ENCODE measurements at regions not wholly inside any gene's neighbourhood (a gene's known extent, or its start where the extent isn't known, plus 50 kb on each side); places are given as distances from the start of the nearest gene placed in this dataset.

- no peak for DNase-seq
- Mint-ChIP-seq H3K36me3 (ENCODE audit: low read depth) (no peaks in the 10 kb centered on the region; the same call in 1 of the 2 replicates), H3K4me3 (no peak overlapping the region), H3K4me1 (ENCODE audit: low read depth) (no peaks in the 10 kb centered on the region), H3K9me3 (peaks cover 64% of the 10 kb centered on the region), H3K27me3 (ENCODE audit: insufficient read depth) (peaks cover 5% of the 10 kb centered on the region; the same call in 1 of the 2 replicates), H3K27ac (no peak overlapping the region)
- TF ChIP-seq CTCF (IDR thresholded peaks at IDR 0.05) = no peak
These were observed 285.4 kb downstream of the SMOC2 start for GRCh38 chr6:168726312-168726856.

- no peak overlapping the region for H3K27ac Mint-ChIP-seq
- H3K4me1 Mint-ChIP-seq (ENCODE audit: low read depth) = no peaks in the 10 kb centered on the region
- no peak for TF ChIP-seq CTCF (IDR thresholded peaks at IDR 0.05)
- H3K9me3 Mint-ChIP-seq = peaks cover 58% of the 10 kb centered on the region
- H3K4me3 Mint-ChIP-seq = no peak overlapping the region
- DNase-seq = no peak
- H3K27me3 Mint-ChIP-seq (ENCODE audit: insufficient read depth) = peaks cover 5% of the 10 kb centered on the region; the same call in 1 of the 2 replicates
- H3K36me3 Mint-ChIP-seq (ENCODE audit: low read depth) = no peaks in the 10 kb centered on the region; the same call in 1 of the 2 replicates
These were observed 284.8 kb downstream of the SMOC2 start for GRCh38 chr6:168725802-168726201.

GRCh38 chr6:168724669-168725570 is 283.9 kb downstream of the SMOC2 start:
- peaks cover 3% of the 10 kb centered on the region; the same call in 1 of the 2 replicates for H3K27me3 Mint-ChIP-seq (ENCODE audit: insufficient read depth)
- H3K9me3 Mint-ChIP-seq = peaks cover 49% of the 10 kb centered on the region
- no peak for DNase-seq
- H3K36me3 Mint-ChIP-seq (ENCODE audit: low read depth) = no peaks in the 10 kb centered on the region; the same call in 1 of the 2 replicates
- TF ChIP-seq CTCF (IDR thresholded peaks at IDR 0.05) = no peak
- H3K4me1 Mint-ChIP-seq (ENCODE audit: low read depth) = no peaks in the 10 kb centered on the region
- no peak overlapping the region for H3K27ac Mint-ChIP-seq
- no peak overlapping the region for H3K4me3 Mint-ChIP-seq

- Mint-ChIP-seq H3K4me3 (no peak overlapping the region), H3K9me3 (peaks cover 46% of the 10 kb centered on the region), H3K4me1 (ENCODE audit: low read depth) (no peaks in the 10 kb centered on the region), H3K36me3 (ENCODE audit: low read depth) (no peaks in the 10 kb centered on the region; the same call in 1 of the 2 replicates), H3K27ac (no peak overlapping the region), H3K27me3 (ENCODE audit: insufficient read depth) (peaks cover 3% of the 10 kb centered on the region; the same call in 1 of the 2 replicates)
- TF ChIP-seq CTCF (IDR thresholded peaks at IDR 0.05) = no peak
- DNase-seq = no peak
These were observed 283.0 kb downstream of the SMOC2 start for GRCh38 chr6:168724033-168724432.

GRCh38 chr6:168722397-168722796 is 281.4 kb downstream of the SMOC2 start:
- no peaks in the 10 kb centered on the region for H3K4me1 Mint-ChIP-seq (ENCODE audit: low read depth)
- no peak overlapping the region for H3K4me3 Mint-ChIP-seq
- H3K36me3 Mint-ChIP-seq (ENCODE audit: low read depth) = peaks cover 4% of the 10 kb centered on the region; the same call in 1 of the 2 replicates
- peaks cover 3% of the 10 kb centered on the region; the same call in 1 of the 2 replicates for H3K27me3 Mint-ChIP-seq (ENCODE audit: insufficient read depth)
- DNase-seq = no peak
- H3K27ac Mint-ChIP-seq = no peak overlapping the region
- no peak for TF ChIP-seq CTCF (IDR thresholded peaks at IDR 0.05)
- peaks cover 45% of the 10 kb centered on the region for H3K9me3 Mint-ChIP-seq

Measured in HFFc6 (cell line).